Limb (tissue), 2 donors: ENCODE measurements at regions not wholly inside any gene's neighbourhood (a gene's known extent, or its start where the extent isn't known, plus 50 kb on each side); places are given as distances from the start of the nearest gene placed in this dataset.
A peak's percentile ranks its signal among the peaks of the same experiment; 100 is the strongest.

Source experiments
- DNase-seq, 2 donors: peaks; one replicate each; pipeline ENCODE4 v3.0.0-alpha.2; 2016; ENCODE audit errors: extremely low spot score in 2 of 2

DNA sequence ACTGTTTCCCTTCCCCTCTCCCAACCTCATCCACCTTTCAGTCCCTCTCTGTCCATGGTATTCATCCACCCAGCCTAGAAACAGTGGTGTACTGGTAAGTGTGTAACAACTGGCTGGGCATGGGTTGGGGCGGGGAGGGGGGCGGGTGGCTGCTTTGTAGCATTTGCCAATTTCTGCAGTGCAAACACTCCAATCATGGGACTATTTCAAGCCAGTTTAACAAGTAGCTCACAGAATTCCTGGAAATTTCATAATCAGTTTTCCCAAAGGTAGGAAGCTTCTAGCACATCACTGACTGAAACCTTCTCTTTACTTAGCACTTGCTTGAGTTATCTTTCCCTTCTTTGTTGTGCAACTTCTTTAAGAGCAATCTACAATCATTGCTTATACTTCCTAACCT is 100.8 kb upstream of the WASF3 start:
- DNase-seq: no peak

DNA sequence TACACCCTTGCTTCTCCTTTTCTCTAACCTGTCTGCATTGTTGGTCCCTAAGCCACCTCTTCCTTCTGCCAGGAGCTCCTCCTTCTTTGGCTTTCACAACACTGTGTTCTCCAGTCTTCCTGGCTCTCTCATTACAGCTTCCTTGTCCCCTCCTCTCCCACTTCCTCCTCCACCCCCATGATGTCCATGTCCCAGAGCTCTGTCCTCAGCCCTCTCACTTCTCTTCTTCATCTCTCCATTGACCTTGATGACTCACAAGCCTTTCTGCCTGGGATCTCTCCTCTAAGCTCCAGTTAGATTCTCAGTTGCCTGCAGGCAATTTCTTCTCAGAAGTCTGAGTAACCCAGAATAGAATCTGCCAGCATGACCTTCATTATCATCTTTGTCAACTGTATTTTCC is 100.3 kb upstream of the WASF3 start:
- no peak for DNase-seq

DNA sequence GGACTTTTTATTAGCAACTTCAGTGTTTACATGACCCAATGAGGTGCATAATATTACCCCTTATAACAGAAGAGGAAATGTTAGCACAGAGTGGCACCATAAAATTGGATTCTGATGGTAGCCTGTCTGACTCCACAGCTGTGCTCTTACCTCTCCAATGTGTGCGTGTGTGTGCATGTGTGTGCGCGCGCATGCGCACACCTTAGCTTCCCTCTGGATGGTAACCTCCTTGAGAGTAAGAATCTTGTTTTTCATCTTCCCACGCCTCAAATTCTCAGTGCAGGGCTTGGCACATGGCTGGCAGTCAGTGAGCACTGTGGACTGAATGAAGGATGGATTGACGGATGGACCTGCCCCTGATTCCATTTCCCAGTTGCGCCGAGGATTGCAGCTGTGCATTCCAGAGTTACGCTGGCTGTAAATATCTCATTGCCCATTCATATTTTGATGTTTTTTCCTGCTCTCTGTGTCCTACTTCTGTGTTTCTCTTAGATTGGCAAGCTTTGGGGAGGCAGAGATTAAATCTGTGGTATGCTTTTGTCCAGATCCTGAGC is 99.2 kb upstream of the WASF3 start:
- DNase-seq: peak in 1 of 2 donors; percentile 62

DNA sequence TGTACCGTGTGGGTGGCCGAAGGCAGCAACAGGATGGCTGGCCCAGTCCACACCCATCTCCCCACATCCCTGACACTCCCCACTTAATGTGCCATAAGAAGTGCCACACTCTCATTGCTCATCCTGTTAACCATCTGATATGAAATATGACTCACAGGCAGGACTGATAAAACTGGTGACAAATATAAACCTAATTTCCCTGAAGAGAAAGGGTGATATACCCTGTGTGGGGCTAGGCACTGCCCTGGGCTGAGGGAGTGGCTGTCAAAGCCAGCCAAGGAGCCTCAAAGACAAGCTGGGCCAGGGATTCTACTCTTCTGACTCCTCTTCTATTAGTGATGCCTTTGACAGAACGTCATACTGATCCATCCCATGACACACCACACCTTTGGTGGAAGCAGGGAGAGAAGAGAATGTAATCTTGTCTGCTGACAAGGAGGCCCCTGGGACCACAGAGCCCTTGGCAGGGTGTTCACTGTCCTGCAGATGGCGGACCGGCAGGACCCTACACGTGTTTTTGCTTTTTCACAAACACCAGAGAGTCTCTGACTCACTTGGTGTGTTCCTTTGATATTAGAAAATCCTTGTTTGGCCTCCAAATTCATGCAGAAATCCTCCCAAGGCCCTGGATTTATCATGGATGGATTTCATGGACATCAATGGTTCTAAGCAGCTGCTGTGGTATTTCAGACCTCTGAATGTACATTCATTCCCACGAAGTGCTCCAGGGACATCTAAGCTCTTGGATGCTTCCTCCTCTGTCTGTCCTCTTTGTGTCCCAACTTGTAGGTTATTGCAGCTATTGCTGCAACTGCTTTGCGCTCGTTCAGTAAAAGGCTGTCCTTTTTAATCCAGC is 98.0 kb upstream of the WASF3 start:
- DNase-seq: peak in 1 of 2 donors; percentile 69

DNA sequence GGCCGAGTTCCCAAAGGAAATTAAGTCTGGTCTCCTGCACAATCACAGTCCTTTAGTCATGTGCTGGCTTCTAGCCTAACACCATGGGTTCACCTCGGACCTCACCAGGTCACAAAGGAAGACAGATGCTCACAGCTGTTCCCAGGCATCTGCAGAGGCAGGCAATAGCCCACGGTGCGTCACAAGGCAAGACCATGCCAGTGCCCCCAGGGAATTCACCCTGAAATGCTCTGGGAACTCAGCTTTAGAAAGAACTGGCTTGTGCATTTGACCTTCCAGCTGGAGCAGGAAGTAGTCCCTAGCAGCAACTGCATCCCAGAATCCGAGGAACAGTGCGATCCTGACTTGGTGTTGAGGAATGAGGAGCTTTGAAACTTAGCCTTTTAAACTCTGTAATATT is 96.8 kb upstream of the WASF3 start:
- peak in 1 of 2 donors; percentile 29 for DNase-seq

DNA sequence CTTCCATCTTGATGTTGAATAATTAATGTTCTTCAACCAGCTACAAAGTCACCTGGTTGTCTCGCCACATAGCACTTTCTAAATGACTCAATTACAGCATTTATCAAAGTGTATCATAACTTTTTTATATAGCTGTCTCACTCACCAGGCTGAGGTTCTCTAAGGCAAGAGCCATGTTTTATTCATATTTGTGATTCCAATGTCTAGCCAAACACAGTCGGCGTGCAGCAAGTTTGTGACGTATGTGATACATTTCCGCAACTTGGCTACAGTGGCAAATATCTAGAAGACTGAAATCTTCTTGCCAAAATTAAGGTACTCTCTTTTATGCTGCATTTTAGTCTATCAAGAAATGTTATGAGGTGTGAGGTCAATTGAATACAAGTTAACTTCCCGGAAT is 94.2 kb upstream of the WASF3 start:
- no peak for DNase-seq

DNA sequence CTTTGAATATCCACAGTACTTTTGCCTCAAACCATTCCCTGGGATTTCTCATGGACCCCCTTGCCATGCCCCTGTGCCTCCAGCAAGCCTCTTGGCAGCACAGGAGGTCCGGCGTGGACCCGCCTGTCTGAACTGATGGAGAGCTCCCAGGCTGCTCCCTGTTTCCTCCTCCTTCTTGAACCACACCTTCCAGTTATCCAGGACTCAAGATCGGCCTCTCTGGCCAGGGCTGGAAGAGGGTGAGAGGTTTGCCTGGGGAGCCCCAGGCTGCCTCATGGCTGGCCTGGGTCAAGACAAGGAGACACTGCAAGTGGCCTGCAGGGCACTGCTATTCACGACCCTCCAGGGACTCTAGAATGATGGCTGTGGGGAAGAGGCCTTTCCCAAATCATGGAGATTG is 93.6 kb upstream of the WASF3 start:
- no peak for DNase-seq

DNA sequence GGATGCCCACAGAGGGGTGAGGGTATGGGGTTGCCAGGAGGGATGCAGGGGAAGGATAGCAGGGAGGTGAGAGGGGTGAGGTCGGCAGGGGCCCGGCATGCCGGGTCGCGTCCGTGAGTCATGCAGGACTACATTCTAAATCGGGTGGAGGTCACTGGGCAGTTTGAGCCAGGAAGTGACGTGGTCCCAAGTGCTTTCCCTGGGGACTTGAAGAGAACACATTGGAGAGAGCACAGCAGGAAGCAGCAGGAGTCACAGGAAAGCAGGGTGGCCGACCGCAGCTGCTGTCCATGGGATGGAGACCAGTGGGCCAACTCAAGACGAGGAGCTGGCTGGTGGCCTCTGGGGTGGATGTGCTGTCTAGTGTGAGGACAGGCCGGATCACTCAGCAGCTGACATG is 92.0 kb upstream of the WASF3 start:
- DNase-seq: no peak

DNA sequence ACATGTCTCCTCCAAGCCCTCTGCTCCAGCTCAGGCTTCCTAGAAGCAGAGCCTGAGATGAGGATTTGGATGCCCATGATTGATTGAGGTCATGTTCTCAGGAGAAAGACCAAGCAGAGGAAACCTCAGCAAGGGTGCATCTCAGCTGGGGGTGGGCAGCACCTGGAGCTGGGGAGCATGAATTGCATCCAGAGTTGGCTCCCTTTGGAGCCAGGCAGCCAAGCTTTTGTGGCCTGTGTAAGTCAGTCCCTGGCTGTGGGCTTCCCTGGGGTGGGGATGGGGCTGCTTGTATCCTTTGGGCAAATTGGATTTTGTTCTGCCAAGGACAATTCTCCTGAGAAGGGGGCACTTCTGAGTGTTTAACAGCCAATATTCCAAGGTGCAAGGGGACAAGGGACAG is 91.5 kb upstream of the WASF3 start:
- DNase-seq: no peak

DNA sequence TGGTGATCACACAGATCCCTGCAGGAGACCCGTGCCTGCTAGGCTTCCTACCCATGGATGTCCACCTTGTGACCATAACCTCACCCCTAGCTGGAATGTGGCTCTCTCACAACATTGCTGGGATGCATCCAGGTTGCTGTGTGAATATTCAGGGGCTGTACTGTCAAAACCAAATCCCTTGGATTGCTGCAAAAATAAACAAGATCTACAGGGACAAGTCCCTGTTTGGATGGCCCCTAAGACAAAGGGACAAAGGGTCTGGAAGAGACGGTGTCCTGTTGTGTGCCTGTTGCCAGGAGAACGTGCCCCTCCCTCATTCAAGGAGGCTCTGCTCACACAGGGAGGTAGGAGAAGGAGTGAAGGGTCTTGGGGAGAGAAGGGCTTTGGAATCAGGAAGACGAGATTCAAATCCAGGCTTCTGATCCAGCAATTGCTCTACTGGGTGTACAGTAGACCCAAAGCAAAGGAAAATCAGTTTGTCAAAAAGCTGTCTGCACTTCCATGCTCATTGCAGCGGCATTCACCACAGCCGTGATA is 89.2 kb upstream of the WASF3 start:
- DNase-seq: no peak

DNA sequence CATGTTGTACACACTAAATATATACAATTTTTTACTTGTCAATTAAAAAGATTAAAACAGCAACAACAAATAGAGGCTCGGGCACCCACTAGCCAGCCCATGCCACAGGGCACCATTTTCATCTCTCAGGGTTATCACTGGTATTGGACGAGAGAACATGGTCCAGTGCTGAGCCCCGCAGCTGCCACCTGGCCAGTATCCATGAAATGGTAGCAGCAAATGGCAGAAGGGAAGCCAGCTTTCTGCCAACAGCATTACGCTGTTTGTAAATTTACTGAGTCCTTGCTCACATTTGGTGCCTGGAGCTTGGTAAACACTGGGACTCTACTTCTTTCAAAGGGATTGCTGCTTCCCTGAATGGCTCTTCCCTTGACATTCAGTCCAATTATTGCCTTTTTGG is 87.9 kb upstream of the WASF3 start:
- DNase-seq: no peak

DNA sequence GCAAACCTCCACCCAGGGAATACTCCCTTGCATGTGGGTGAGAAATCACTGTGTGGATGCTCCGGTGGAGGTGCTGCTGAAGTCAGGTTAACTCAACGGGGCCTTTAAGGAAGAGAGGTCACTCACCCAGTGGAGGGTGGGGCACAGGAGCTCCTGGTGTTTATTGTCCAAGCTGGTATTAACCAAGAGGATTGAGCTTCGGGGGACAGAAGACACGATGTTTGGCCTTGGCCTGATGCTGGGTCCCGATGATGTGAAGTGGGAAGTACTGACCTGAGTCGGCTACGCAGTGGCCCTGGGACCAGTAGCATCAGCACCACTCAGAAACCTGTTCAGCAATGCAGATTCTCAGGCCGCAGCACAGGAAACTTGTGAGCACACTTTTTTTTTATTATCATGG is 85.7 kb upstream of the WASF3 start:
- DNase-seq: no peak

DNA sequence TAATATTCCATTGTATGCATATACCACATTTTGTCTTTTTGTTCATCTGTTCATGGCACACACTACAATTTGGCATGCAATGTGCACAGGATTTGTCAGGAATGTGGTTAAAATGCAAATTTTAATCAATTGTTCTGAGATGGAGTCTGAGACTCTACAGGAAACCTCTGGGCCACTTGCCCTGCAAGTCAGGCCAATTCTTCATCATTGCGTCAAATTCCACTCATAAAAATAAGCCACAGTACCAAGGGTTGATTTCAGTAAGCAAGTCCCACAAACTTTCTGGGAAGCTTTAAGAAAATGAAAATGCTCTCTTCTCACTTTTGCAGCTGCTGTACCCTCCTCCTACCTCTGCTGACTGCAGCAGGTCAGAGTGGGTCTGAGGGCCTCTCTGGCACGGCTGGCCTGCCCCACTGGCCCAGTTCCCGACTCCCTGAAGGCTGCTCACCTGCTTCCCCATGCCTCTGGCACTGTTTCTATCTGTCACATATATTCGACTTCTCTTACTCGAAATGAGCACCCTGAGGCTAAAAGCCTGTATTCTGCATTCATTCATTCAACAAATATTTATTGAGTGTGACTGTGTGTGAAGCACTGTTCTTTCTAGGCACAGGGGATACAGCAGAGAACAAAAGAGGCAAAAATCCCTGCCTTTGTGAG is 83.8 kb upstream of the WASF3 start:
- DNase-seq: no peak

DNA sequence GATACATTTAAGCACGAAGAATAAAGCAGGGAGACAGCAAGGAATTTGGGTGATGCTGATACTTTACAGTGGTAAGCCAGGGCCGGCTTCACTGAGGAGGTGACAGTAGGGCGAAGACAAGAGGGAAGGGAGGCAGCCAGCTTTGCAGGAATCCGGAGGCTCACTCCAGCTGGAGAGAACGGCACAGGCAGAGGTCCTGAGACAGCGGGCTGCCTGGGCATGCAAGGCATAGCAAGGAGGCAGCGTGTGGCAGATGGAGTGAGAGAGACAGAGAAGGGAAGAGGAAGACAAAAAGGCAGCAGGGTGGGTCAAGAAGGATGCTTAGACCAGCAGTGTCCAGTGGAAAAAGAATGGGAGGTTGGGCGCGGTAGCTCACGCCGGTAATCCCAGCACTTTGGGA is 83.2 kb upstream of the WASF3 start:
- DNase-seq: no peak

DNA sequence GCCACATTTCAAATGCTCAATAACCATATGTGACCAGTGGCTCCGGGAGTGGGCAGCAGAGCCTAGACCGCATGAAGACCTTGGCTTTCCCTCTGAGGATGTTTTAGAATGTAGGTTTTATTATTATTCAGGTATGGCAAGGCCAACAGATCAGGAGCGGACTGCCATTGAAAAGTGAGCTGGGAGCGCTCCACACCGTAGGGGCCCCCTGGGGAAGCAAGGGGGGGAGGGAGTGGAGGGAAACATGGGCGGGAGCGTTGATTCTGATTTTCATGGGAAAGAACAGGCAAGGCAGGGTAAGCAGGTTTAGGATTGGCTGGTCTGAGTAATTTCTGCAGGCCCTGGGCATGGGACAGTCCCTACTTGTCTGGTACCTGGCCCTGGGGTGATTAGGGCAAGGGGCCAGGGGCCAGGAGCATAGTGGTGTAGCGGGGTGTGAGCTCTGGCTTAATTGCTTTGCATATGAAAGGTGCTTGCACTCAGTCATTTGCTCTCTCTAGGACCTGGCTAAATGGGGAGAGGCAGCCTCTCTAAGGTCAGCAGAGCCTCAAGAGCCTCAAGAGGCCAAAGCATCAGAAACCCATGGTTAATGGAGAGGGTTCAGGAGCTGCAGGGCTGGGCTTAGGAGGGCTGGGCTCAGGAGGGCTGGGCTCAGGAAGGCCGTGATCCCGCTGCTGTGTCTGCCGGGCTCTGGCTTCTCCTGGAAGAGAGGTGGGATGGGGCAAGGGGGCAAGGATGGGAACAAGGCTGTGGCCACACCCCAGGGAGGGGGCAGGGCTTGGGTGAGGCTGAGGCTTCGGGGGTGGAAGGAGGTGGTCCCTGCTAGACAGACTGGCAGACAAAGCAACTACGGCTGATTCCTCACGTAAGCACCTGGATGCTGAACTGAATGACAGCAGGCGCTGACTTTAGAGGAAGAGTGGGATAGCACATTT is 82.0 kb upstream of the WASF3 start:
- DNase-seq: no peak

DNA sequence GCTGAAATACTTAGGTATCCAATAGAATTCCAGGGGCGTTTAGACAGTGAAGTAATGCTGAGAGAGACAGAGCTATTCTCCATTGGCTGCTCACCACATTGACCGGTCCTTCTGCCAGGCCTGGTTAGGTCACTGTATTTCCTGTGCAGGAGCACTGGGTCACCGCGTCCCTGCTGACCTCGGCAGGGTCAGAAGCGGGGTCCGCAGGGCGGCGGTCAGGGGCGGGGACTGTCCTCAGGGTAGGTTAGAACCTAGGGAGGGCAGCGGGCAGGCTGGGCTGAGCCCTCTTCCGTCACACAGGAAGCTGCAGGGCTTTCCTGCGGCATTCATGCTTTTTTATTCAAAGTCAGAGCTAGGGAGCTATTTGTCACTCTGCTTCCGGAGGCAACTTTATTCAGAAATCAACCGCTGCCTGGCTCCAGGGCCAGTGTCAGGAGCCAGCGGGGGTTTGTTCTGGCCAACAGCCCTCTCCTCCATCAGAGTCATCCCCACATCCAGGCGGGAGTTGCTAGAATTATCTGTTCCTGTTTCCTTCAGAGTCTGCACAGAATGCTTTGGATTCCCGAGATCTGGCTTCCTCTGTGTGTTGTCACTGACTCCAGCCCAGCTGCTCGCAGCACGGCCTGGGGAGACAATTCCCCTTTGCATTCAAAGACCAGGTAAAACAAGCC is 81.2 kb upstream of the WASF3 start:
- peak in 1 of 2 donors; percentile 58 for DNase-seq

DNA sequence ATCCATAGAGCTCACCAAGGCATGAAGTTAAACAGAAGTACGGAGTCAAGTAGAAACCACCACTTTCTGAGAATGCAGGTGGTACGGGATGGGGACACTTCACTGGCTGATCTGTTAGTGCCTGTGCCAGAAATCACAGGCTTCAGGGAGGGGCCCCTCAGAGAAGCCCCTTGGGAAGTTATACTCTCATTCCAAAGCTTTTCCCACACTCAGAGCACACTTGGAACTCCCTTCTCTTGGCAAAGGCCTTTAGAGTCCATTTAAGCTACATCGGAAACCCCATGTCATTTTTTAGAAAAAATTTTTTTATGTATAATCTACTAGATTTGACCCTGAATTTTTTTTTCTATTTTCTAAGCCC is 80.7 kb upstream of the WASF3 start:
- DNase-seq: no peak

DNA sequence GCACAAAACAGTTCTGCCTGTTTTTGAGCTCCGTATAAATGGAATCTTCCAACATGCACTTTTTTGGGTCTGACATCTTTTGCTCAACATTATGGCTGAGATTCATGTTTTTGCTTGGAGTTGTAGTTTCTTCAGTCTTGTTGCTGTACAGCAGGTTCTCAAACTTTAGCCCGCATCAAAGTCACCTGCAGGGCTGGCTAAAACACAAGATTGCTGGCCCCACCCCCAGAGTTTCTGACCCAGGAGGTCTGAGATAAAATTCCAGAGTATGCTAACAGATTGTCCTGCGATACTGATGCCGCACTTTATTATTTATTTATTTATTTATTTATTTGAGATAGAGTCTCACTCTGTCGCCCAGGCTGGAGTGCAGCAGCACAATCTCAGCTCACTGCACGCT is 79.8 kb upstream of the WASF3 start:
- DNase-seq: no peak

DNA sequence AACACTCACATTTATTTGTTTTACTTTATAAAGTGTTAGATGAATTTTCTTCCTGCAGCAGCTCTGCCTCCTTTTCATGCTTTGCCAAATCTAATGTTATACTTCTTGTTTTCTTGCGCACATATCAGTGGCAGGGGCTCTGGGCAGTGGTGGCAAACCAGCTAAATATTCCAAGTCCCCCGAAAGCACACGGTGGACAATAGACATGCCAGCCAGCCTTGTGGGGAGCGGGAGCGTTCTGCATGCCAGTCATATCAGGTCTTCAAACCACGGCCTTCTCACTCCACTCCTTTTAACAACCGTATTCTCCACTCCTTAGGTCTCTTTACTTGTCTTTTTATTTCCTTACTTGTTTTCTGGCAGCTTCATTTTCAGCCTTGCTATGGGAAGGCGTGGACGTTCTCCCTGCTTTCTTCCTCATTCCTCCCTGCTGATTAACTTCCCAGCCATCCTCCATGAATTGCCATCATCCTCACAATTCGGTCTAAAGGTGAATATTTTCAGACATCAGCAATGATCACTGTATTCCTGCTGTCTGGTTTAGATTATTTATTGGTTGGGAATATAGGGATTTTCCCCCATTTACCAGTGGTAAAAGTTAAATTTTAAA is 77.1 kb upstream of the WASF3 start:
- DNase-seq: no peak

DNA sequence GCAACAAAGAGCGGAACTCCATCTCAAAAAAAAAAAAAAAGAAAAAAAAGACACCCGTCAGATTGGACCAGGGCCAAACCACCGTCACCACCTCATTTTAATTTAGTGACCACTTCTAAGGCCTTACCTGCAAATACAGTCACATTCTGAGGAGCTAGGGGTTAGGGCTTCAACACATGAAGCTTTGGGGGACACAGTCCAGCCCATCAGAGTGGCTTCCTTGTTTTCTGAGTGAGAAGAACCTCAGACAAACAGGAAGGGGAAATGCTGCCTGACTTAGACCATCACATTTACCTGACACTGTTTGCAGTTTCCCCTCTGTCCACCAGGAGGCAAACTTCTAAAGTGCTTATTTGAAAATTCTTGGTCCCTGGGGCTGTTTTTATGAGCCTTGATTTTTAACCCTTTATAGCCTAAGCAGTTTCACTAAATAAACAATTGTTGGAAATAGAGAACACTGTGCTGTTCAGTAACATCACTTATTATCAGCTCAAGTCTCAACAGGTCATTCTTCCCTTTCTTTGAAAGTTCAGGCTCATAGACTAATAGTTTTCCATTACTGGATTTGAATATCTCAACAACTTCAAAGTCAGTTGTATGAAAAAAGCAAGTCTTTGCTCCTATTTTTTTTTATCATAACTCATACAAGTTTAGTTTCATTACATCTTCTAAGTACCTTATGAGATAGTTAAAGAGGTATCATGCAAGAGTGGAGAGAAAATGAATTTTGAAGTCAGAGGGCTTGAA is 74.9 kb upstream of the WASF3 start:
- DNase-seq: peak in 1 of 2 donors; percentile 70
